C4-2B (cell line): ENCODE measurements at regions not wholly inside any gene's neighbourhood (a gene's known extent, or its start where the extent isn't known, plus 50 kb on each side); places are given as distances from the start of the nearest gene placed in this dataset.

Experiments used
- ZFX ChIP-seq: fragments of 450-650 bp; IDR thresholded peaks from 2 replicates; pipeline ENCODE4 v1.6.1; 2017
- TF ChIP-seq, protein P1 (sequence below): fragments of 450-650 bp; conservative IDR thresholded peaks from 2 replicates; pipeline ENCODE4 v1.5.1; 2017; ENCODE audit warnings: mild to moderate bottlenecking

DNA sequence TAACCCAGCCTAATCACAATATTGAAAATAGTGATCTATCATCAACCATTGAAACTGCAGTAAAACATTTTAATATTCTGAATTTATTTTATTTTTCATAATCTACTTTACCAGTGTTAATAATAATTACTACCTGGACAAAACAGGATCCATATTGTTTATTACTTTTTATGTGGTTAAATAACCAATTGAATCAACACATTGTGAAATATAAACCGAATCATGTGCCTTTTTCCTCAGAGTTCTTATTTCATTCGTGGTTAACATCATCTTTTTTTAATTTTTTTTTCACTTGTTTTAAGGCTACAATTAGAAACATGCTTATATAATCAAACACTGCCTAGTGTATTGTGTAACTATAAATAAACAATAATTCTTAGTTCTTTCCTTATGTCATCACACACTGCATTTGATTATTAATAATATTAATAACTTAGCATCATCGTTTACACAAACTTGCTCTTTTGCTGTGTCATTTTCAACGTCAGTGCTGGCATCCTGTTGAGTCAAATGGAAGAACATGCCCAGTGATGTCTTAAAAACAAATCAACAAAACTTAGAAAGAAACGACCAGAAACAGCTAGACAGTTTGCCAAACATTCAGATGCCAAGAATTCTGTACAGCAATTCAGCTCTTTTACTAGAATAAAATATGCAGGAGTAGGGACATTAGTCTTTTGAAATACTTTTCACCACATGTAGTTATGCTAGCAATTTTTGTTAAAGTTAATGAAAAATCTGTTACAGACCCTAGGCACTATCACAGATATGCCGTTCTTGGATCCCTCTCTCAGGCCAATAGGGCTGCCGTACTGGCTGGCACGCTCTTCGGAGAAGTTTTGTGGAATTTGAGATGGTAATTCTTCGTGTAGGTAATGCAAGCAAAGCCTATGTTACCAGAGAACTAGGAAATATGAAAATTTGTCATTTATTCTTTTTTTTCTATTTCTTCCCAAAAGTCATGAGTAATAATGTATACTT lies 330.4 kb upstream of the SEMA3A start:
- TF ChIP-seq, protein P1, sequence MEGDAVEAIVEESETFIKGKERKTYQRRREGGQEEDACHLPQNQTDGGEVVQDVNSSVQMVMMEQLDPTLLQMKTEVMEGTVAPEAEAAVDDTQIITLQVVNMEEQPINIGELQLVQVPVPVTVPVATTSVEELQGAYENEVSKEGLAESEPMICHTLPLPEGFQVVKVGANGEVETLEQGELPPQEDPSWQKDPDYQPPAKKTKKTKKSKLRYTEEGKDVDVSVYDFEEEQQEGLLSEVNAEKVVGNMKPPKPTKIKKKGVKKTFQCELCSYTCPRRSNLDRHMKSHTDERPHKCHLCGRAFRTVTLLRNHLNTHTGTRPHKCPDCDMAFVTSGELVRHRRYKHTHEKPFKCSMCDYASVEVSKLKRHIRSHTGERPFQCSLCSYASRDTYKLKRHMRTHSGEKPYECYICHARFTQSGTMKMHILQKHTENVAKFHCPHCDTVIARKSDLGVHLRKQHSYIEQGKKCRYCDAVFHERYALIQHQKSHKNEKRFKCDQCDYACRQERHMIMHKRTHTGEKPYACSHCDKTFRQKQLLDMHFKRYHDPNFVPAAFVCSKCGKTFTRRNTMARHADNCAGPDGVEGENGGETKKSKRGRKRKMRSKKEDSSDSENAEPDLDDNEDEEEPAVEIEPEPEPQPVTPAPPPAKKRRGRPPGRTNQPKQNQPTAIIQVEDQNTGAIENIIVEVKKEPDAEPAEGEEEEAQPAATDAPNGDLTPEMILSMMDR = no peak
- no peak for TF ChIP-seq ZFX
